LoVo (cell line): ENCODE measurements at regions not wholly inside any gene's neighbourhood (a gene's known extent, or its start where the extent isn't known, plus 50 kb on each side); places are given as distances from the start of the nearest gene placed in this dataset.
"Not testable (repeated sequence)": the region's sequence is repeated elsewhere in the genome, so short reads cannot be mapped to it uniquely, and the experiment has no call there.

ENCODE experiments used
- DNase-seq: peaks from one replicate; pipeline ENCODE4 v3.0.0-alpha.2; 2016; ENCODE audit warnings: low spot score

DNA sequence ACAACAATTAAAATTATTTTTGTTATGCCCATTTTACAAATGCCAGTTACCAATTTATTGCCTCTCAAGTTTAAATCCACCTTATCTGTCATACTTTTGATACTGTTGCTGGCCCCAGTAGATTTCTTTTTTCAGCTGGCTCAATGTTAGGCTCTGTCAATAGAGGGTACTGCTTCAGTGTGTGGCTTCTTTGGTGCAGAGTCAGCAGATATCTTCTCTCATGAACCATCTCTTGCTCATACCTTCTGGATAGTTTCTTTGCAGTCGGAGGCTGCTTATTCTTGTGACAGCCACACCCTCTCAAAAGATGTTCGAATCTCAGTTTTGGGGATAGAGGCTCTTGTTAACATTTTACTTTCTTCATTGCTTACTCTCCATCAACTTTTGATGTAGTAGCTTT is 849.9 kb upstream of the SEMA6A start:
- DNase-seq, result no peak

DNA sequence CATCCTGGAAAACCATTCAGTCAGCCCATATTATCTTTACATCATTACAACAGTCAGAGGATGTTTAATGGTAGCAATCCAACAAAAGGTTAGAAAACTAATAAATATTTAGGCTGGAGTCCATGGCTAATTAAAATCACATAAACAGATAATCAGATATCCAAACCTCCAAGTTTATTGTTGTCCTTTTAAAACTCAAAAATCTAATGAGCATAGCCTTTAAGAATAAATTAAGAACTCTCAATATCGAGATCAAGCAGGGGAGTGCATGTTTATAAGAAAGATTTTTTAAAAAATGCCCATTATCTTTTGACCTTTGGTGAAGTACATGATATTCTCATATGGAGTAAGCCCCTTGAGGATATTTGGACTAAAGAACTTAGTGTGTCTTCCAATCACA is 842.9 kb upstream of the SEMA6A start:
- no peak for DNase-seq

DNA sequence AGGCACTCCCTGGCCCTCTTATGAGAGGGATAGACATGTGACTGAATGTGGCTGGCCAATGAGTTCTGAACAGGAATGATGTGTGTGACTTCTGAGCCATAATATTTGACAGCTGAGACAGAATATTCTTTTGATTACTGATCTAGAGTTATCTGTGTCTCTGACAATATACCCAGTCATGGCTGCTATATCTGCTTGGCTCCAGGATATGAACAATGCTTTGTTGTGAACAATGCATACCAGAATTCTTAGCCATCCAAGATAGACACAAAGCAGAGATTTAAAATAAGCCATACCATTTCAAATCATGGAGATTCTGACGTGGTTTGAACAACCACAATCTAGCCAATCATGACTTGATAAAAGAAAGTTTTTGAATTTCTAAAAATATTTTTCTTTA is 840.3 kb upstream of the SEMA6A start:
- DNase-seq, result no peak

DNA sequence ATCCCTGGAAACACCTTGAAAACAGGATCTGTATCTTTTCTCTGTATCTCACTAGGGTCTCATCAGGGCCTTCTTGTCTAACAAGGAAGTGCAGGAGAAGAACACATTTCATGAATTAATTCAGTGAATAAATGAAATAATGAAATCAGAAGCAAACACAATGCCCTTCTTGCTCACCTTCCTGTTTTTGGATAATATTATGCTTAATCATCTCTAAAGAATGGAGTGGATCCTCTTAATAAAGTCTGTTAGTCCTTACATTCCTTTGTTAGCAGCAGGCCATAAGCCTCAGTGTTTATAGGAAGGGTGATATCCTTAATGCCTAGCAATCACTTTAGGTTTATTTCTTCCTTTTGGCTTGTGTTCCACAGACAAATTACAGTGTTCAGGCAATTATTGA is 837.1 kb upstream of the SEMA6A start:
- DNase-seq, result no peak

DNA sequence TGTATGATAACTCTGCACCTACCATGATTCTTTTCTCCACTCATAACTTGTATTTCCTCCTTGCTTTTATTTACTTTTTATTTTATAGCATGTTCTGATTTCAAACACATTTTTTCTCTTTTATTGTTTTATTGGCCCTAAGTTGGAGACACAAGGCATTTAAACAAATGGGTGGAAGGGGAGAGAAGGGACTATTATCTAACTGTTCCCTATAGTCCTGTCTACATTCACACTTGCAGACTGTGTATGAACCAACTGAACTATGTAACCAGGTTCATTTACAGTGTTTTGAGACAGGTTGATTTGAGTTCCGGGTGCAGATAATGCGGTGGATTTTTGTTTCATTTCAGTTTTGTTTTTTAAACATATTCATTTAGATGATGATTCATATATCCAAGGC is 830.6 kb upstream of the SEMA6A start:
- DNase-seq, result peak; percentile 53

DNA sequence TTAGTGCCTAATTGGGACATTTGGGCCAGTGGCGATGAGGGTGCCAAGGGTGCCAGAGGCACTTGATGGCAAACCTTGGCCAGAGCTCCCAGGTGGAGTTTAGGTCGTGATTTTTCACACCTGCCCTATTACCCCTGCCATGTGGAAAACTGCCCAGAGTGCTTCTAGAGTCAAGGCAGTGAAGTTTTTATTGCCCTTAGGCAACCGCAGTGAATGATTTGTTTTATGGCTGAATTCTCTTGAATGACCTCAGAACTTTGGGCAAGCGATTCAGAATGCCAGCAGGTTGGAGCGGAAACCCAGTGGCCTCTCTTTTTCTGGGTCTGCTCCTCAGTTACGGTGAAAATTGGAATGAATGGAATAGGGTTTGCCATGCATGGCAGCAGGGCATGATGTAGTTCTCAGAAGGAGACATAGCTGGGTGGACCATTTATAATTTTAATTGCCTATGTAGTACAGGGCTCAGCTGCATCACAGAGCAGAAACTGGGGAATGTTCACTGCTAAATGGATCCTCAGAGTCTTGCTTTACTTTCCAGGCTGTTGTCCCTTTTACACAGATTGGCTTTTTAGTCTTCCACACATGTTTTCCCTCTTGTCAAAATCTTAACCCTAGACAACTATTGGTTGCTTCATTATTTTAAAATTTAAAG is 820.0 kb upstream of the SEMA6A start:
- DNase-seq, result no peak

DNA sequence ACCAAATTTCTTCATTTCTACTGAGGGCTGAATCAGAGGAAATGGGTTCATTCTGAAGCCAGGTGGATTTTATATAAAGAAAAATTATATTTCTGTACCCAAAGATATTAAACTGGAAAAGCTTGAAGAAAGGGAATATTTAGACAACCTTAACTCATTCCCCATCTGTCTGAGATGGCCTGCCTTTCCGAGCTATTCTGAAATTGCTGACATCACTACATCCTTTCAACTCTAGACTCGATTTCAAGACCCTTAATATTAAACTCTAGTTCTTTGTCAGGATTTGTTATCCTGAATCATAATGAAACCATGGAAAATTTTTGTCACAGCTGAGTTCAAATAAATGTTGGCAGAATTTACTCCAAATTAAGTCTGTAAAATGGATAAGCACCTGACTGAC is 818.5 kb upstream of the SEMA6A start:
- DNase-seq, result no peak

DNA sequence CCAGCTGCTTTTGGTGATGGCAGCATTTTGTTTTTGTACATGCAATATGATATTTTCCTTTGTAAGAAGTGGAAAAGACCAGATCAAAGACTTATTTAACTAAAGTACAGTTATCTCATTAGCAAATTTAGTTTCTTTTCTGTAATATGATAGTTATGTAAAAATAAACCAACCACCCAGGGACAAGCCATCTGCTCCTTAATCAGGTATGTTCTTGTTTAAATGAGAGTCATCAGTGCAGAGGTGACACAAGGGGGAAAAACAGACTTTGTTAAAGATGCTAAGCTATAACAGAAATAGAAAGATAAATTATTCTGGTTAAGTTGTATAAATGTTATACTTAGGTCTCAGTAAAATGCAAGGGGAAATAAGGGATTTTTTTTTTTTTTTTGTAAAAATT is 805.7 kb upstream of the SEMA6A start:
- DNase-seq, result no peak

DNA sequence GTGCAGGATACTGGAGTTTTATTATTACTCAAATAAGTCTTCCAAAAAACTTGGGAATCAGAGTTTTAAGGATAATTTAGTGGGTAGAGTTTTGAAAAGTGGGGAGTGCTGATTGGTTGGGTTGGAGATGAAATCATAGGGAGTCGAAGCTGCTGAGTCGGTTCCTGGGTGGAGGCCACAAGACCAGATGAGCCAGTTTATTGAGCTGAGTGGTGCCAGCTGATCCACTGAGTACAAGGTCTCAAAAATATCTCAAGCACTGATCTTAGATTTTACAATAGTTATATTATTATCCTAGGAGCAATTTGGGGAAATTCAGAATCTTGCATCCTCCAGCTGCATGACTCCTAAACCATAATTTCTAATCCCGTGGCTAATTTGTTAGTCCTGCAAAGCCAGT is 804.9 kb upstream of the SEMA6A start:
- no peak for DNase-seq

DNA sequence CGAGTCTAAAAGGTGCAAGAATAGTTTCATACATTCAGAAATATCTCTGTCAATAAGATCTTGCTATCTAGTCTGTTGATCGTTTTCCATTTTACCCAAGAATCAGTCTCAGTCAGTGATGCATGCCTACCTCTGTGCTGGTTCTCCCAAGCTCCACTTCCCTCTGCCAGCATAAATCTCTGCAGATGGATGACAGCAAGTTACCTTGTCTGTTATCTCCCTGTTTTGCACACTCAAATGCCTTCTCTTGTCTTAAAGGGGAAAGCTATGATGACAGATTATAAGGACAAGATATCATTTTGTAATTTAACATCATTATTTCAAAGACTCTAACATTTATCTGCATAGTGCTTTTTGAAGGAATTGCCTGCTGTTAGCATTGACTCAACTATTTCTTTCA is 802.1 kb upstream of the SEMA6A start:
- DNase-seq, result no peak

DNA sequence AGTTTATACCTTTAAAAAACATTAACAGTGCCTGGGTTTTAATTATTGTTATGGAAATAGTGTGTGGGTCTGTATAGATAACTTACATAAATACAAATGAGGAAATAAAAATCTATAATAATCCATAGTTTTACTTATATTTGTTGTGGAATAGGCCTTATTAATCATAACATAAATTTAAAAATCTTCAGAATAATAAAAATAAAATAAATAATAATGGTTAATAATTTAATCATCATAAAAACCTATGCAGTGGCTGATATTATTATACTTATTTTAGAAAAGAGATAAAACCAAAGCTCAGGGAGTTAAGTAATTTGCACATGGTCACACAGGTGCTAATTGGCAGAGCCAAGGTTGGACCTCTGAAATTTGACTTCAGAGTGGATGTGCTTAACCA is 785.3 kb upstream of the SEMA6A start:
- DNase-seq, result no peak

DNA sequence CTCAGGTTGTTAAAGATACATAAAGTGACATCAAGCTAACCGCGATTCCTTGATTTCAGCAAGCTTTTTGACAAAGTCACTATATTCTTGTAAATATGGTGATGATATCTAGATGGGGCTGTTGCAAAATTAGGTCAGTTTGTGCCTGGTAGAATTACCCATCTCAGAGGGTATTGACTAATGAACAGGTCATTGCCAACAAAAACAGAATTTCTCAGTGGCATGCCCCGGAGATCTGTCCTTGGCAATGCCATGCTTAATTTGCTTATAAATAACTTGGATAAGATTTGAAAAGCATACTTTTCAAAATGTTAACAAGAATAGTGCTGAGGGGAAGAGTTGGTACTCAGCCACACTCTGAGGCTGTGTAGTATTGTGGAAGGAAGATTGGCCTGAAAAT is 783.3 kb upstream of the SEMA6A start:
- DNase-seq, result no peak

DNA sequence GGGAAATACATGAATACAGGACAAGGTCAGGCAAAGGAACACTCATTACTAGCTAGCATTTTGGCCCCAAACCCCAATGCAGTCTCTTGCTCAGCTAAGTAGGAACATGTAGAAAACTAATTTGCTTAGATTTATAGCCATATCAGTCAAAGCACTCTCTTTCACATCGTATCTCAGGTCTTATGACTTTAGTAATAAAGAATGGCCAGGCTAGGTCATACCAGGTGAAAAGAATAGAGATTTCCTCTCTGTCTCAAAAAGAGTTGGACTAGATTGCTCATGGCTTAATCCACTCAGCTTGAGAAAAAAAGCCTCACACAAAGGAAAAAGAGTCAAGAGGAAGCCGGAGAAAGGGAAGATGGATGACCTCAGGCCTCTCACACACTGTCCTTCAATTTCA is 772.7 kb upstream of the SEMA6A start:
- no peak for DNase-seq

DNA sequence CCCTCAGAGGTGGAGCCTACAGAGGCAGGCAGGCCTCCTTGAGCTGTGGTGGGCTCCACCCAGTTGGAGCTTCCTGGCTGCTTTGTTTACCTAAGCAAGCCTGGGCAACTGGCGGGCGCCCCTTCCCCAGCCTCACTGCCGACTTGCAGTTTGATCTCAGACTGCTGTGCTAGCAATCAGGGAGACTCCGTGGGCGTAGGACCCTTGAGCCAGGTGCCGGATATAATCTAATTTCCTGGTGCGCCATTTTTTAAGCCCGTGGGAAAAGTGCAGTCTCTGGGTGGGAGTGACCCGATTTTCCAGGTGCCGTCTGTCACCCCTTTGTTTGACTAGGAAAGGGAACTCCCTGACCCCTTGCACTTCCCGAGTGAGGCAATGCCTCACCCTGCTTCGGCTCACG is 769.1 kb upstream of the SEMA6A start:
- DNase-seq, result peak; percentile 5

DNA sequence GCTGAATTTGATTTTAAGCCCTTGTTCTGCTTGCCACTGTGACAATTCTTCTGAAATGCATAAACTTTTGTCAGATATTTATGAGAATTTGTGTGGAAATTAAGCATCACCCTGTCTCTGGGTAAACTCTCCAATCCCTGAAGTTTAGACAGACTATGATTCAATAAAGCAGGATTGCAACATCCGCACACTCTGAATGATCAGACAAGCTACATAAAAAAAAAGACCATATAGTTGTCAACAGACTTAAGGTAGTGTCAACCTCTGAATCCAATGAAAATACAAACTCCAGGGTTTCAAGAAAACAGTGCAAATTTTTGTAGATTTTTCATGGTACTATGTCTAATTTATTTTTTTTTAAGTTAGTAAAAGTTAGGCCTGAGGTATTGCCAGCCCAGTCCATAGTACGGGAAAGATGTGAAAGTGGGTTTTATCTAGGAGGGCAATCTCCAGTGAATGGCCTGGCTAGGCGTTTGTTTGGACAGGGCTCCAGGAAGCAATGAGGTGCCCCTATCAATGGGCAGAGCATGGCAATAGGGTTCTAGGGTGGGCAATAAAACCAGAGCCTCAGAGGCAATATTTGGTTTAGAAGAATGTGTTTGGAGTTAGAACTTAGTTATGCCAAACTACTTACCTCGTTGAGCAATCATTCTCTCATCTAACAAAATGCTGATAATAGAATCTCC is 762.6 kb upstream of the SEMA6A start:
- no peak for DNase-seq

DNA sequence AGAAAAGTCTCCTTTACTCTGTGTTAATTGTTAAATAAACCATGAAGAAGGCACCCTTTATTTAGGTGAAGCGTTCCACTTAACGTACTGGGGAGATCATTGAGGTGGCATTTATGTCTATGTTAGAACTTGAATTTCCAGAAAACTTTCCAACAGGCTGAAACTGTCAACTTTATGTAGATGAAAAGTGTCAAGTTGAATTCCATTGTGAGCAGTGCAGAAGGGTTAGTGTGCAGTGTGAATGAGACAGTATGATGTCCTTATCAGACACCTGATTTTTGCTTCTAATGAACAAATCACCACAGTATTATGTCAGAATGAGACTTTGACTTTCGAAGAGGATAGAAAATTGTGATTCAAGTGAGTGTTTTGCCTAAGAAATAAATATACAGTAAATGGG is 761.6 kb upstream of the SEMA6A start:
- no peak for DNase-seq

DNA sequence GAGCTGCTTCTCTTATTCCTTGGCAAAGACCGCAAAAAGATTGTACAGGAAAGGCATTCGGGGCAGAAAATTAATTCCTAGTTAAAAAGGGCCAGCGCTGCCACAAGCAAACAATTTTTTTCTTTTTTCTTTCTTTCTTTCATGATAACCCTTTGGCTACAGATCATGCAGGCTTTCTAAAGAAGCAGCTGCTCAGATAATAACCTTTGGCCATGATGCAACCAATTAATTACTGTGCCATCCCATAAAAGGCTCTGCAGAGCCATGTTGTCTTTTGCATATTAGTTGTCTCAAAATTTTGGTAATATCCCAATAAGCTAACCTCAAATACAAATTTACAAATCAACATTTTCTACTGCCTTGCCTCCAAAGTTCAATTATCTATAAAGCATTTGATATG is 758.4 kb upstream of the SEMA6A start:
- no peak for DNase-seq

DNA sequence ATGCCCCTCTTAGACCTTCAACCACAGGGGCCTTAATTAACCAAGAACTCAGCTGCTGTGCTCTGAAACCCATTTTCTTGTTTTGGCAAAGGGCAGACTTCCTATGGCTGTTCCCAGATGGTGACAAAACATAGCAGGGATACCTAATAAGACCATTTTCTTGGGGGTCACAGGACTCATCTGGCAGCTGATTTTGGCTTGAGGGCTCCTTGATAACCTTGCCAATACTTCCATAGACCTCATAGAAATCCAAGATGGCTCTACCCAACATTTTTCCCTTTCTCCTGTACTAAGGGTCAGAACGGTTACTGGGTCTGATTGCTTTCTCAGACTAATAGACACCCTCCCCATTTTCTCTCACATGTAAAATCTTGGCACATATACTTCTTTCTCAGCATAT is 757.7 kb upstream of the SEMA6A start:
- DNase-seq, result no peak

DNA sequence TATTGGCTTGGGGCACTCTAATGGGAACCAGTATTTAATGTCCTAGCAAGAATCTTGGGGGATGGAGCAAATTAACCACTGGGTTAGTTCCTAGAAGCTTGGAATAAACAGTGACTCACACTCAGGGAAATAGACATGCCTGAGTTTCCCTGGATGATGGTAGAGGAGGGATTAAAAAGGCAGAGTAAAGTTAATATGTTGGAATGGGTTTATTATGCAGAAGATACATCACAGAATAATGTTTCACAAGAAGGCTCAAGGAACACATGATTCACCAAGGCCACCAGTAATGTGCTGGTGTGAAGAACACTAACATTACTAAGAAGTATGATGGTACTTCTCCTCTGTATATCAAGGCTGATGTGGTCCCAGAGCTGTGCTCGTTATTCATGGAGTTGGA is 752.9 kb upstream of the SEMA6A start:
- no peak for DNase-seq

DNA sequence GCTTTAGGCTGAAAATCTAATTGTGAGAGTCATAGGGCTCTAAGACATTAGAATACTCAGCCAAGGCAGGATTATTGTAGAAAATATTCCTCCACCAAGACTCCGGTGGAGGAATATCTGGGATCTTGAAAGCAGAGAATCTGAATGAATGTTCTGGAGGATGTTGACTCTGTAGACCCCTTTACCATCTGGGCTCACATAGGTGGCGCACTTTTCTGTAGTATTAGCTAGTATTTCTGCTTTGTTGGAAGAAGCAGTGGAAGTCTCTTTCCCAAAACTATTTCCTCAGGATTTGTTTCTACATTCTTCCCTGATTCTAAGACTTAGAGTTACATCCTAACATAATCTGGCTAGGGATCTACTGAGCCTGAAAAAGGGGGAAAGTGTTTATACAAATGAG is 752.4 kb upstream of the SEMA6A start:
- no peak for DNase-seq

DNA sequence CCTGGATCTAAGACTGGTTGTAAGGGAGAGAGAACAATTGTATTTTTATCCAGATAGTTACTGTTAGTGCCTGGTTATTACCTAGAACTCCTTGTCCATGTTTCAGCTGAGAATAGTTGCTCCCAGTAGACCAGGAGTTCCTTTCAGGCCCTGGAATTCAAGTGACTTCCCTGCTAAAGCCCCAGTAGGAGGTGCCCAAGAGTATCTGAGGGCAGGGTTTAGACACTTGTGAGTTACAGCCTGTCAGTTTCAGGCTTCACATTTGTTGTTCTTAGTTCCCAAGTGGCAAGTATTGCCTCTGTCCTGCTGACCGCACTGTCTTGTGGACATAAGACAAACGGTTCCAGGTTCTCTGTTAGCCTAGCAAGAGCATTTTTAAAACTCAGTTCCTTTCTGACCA is 743.9 kb upstream of the SEMA6A start:
- no peak for DNase-seq

DNA sequence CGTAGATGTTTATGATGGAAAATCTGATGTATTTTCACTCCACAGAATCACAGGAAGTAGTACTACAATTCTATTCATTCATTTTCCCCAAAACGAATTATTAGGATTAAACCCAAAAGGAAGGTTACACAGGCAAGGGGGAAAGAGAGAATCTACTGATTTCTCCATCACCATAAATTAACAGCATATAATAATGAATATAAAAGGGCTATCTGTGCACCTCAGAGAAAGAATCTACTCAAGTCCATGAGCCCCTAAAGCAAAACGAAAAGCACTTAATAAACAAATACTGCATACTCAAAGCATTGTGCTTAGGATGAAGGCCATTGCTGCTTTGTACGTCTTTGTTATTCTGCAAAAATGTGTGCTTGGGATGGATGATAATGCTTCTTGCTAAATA is 740.5 kb upstream of the SEMA6A start:
- DNase-seq, result no peak

DNA sequence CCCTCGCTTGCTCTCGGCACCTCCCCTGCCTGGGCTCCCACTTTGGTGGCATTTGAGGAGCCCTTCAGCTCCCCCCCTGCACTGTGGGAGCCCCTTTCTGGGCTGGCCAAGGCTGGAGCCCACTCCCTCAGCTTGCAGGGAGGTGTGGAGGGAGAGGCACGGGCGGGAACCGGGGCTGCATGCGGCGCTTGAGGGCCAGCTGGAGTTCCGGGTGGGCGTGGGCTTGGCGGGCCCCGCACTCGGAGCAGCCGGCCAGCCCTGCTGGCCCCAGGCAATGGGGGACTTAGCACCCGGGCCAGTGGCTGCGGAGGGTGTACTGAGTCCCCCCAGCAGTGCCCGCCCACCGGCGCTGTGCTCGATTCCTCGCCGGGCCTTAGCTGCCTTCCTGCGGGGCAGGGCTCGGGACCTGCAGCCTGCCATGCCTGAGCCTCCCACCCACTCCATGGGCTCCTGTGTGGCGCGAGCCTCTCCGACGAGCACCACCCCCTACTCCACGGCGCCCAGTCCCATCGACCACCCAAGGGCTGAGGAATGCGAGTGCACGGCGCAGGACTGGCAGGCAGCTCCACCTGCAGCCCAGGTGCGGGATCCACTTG is 730.0 kb upstream of the SEMA6A start:
- DNase-seq, result not testable (repeated sequence)

DNA sequence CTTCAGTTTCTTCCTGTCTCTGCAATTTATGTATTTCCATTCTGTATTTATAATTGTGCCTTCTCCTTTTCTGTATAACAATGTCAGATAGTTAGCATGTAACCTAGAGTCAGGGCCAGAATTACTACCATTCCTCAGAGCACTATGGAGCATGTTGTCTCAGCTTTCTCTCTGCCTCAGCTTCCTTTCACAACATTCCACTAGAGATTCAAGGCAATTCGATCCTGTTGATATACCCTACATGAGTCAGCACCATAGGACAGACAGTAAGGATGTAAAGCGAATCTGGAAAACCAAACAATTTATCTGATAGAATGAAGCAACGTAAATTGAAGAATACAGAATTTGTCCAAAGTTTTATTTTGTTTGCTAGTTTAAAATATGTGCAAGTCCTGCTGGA is 728.3 kb upstream of the SEMA6A start:
- no peak for DNase-seq
